ENCODE measurements at regions not wholly inside any gene's neighbourhood (a gene's known extent, or its start where the extent isn't known, plus 50 kb on each side); places are given as distances from the start of the nearest gene placed in this dataset.
A peak's percentile ranks its signal among the peaks of the same experiment; 100 is the strongest.

GRCh38 chr2:182634386-182634785 is 81.7 kb upstream of the DNAJC10 start:
- ATAC-seq (no peak), DNase-seq (ENCODE audit: low spot score) (no peak)
- Mint-ChIP-seq H3K4me1 (peaks cover 49% of the 10 kb centered on the region), H3K36me3 (no peaks in the 10 kb centered on the region), H3K27ac (no peak overlapping the region), H3K27me3 (ENCODE audit: low read depth) (no peaks in the 10 kb centered on the region), H3K4me3 (no peak overlapping the region), H3K9me3 (no peaks in the 10 kb centered on the region)
- ChIA-PET CTCF (no interaction called here), POLR2A (no interaction called here)
- TF ChIP-seq ELF4 (CRISPR knock-in tag; IDR thresholded peaks at IDR 0.05; ENCODE audit: low read depth) = no peak

DNA sequence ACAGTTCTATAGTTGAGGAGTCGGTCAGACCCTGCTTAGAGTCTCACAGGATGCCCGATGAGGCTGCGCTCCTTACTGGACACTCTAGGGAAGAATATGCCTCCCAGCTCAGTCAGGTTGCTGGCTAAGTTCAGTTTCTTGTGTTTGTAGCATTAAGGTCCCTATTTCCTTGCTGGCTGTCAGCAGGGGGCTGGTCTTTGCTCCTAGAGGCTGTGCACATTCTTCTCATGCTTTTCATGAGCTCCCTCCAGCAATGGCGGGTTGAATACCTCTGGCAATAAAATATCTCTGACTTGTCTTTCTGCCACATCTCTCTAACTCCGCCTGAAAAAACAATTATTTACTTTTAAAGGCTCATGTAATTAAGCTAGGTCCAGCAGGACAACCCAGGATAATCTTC is 79.4 kb upstream of the DNAJC10 start:
- peaks cover 42% of the 10 kb centered on the region for H3K4me1 Mint-ChIP-seq
- ChIA-PET POLR2A (no interaction called here), CTCF (interaction anchor here (0.8 to 2.2 kb wide), 5 partner anchors 9 to 451 kb away, joined by 3 to 8 read pairs (median 3); no protein-coding TSS in a partner anchor)
- H3K27me3 Mint-ChIP-seq (ENCODE audit: low read depth) = no peaks in the 10 kb centered on the region
- DNase-seq (ENCODE audit: low spot score) (peak; percentile 28), ATAC-seq (peak; percentile 67)
- no peaks in the 10 kb centered on the region for H3K36me3 Mint-ChIP-seq
- no peak overlapping the region for H3K4me3 Mint-ChIP-seq
- H3K9me3 Mint-ChIP-seq = no peaks in the 10 kb centered on the region
- no peak for TF ChIP-seq NFE2L1 (CRISPR knock-in tag; IDR thresholded peaks at IDR 0.05)
- TF ChIP-seq NFATC4 (CRISPR knock-in tag; IDR thresholded peaks at IDR 0.05) = no peak
- TF ChIP-seq, protein P1, sequence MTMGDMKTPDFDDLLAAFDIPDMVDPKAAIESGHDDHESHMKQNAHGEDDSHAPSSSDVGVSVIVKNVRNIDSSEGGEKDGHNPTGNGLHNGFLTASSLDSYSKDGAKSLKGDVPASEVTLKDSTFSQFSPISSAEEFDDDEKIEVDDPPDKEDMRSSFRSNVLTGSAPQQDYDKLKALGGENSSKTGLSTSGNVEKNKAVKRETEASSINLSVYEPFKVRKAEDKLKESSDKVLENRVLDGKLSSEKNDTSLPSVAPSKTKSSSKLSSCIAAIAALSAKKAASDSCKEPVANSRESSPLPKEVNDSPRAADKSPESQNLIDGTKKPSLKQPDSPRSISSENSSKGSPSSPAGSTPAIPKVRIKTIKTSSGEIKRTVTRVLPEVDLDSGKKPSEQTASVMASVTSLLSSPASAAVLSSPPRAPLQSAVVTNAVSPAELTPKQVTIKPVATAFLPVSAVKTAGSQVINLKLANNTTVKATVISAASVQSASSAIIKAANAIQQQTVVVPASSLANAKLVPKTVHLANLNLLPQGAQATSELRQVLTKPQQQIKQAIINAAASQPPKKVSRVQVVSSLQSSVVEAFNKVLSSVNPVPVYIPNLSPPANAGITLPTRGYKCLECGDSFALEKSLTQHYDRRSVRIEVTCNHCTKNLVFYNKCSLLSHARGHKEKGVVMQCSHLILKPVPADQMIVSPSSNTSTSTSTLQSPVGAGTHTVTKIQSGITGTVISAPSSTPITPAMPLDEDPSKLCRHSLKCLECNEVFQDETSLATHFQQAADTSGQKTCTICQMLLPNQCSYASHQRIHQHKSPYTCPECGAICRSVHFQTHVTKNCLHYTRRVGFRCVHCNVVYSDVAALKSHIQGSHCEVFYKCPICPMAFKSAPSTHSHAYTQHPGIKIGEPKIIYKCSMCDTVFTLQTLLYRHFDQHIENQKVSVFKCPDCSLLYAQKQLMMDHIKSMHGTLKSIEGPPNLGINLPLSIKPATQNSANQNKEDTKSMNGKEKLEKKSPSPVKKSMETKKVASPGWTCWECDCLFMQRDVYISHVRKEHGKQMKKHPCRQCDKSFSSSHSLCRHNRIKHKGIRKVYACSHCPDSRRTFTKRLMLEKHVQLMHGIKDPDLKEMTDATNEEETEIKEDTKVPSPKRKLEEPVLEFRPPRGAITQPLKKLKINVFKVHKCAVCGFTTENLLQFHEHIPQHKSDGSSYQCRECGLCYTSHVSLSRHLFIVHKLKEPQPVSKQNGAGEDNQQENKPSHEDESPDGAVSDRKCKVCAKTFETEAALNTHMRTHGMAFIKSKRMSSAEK (CRISPR knock-in tag; IDR thresholded peaks at IDR 0.05; ENCODE audit: borderline replicate concordance) = no peak
- TF ChIP-seq, protein P2, sequence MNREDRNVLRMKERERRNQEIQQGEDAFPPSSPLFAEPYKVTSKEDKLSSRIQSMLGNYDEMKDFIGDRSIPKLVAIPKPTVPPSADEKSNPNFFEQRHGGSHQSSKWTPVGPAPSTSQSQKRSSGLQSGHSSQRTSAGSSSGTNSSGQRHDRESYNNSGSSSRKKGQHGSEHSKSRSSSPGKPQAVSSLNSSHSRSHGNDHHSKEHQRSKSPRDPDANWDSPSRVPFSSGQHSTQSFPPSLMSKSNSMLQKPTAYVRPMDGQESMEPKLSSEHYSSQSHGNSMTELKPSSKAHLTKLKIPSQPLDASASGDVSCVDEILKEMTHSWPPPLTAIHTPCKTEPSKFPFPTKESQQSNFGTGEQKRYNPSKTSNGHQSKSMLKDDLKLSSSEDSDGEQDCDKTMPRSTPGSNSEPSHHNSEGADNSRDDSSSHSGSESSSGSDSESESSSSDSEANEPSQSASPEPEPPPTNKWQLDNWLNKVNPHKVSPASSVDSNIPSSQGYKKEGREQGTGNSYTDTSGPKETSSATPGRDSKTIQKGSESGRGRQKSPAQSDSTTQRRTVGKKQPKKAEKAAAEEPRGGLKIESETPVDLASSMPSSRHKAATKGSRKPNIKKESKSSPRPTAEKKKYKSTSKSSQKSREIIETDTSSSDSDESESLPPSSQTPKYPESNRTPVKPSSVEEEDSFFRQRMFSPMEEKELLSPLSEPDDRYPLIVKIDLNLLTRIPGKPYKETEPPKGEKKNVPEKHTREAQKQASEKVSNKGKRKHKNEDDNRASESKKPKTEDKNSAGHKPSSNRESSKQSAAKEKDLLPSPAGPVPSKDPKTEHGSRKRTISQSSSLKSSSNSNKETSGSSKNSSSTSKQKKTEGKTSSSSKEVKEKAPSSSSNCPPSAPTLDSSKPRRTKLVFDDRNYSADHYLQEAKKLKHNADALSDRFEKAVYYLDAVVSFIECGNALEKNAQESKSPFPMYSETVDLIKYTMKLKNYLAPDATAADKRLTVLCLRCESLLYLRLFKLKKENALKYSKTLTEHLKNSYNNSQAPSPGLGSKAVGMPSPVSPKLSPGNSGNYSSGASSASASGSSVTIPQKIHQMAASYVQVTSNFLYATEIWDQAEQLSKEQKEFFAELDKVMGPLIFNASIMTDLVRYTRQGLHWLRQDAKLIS (CRISPR knock-in tag; IDR thresholded peaks at IDR 0.05; ENCODE audit: borderline replicate concordance) = no peak
- no peak for TF ChIP-seq CREM (CRISPR knock-in tag; IDR thresholded peaks at IDR 0.05)
- no peak for TF ChIP-seq HMGA2 (CRISPR knock-in tag; IDR thresholded peaks at IDR 0.05)
- TF ChIP-seq SP1 (CRISPR knock-in tag; conservative IDR thresholded peaks at IDR 0.05) = no peak
- no peak for TF ChIP-seq NR3C1 (CRISPR knock-in tag; conservative IDR thresholded peaks at IDR 0.05; ENCODE audit: low read depth)
- TF ChIP-seq ZNF671 (CRISPR knock-in tag; IDR thresholded peaks at IDR 0.05) = no peak
- no peak for TF ChIP-seq FOXP1 (CRISPR knock-in tag; IDR thresholded peaks at IDR 0.05; ENCODE audit: borderline replicate concordance)
- TF ChIP-seq SOX15 (CRISPR knock-in tag; IDR thresholded peaks at IDR 0.05) = no peak
- no peak for TF ChIP-seq ZNF232 (CRISPR knock-in tag; IDR thresholded peaks at IDR 0.05)
- TF ChIP-seq RORB (CRISPR knock-in tag; IDR thresholded peaks at IDR 0.05) = no peak
- TF ChIP-seq GABPB1 (CRISPR knock-in tag; IDR thresholded peaks at IDR 0.05) = no peak
- no peak for TF ChIP-seq FOXJ3 (CRISPR knock-in tag; IDR thresholded peaks at IDR 0.05; ENCODE audit: borderline replicate concordance)
- TF ChIP-seq, protein P3, sequence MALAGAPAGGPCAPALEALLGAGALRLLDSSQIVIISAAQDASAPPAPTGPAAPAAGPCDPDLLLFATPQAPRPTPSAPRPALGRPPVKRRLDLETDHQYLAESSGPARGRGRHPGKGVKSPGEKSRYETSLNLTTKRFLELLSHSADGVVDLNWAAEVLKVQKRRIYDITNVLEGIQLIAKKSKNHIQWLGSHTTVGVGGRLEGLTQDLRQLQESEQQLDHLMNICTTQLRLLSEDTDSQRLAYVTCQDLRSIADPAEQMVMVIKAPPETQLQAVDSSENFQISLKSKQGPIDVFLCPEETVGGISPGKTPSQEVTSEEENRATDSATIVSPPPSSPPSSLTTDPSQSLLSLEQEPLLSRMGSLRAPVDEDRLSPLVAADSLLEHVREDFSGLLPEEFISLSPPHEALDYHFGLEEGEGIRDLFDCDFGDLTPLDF (CRISPR knock-in tag; IDR thresholded peaks at IDR 0.05) = no peak
- no peak overlapping the region for H3K27ac Mint-ChIP-seq

All from WTC11 (cell line).